Transverse colon (tissue), 4 donors: ENCODE measurements at regions not wholly inside any gene's neighbourhood (a gene's known extent, or its start where the extent isn't known, plus 50 kb on each side); places are given as distances from the start of the nearest gene placed in this dataset.

Source experiments
- DNase-seq: peaks from one replicate; pipeline ENCODE4 v3.0.0-alpha.2; 2019
- H3K27ac ChIP-seq, 4 donors: fragments of 200-600 bp; sonication (generic); 2 replicates each; pipeline ENCODE4 v1.5.1; 2016 to 2018; ENCODE audit warnings: inconsistent platforms in 4 of 4
- H3K27me3 ChIP-seq: fragments of 200-600 bp; sonication (generic); 2 replicates; pipeline ENCODE4 v1.5.1; 2017; ENCODE audit warnings: inconsistent platforms
- H3K36me3 ChIP-seq, 4 donors: fragments of 200-600 bp; sonication (generic); 2 replicates each; pipeline ENCODE4 v1.5.1; 2017 to 2019; ENCODE audit warnings: inconsistent platforms in 4 of 4
- H3K4me1 ChIP-seq, 4 donors: fragments of 200-600 bp; sonication (generic); 2 replicates each; pipeline ENCODE4 v1.5.1; 2017 to 2020; ENCODE audit warnings: inconsistent platforms in 4 of 4
- H3K4me3 ChIP-seq, 4 donors: fragments of 200-600 bp; sonication (generic); 1 replicate in 1 of 4; 2 replicates in 3 of 4; pipeline versions ENCODE4 v1.5.1 to v1.6.1; 2017 to 2019; ENCODE audit warnings: inconsistent platforms in 4 of 4
- H3K9me3 ChIP-seq, 2 donors: fragments of 200-600 bp; sonication (generic); 2 replicates each; pipeline ENCODE4 v1.5.1; 2017 to 2019; ENCODE audit warnings: inconsistent platforms in 2 of 2
- EP300 ChIP-seq: sonication (generic); formaldehyde crosslinking; IDR thresholded peaks from one replicate; pipeline ENCODE4 v1.6.1; 2017; ENCODE audit warnings: antibody characterized with exemption, low read depth
- POLR2A ChIP-seq: fragments of 450-650 bp; IDR thresholded peaks from one replicate; pipeline ENCODE4 v1.6.1; 2016; ENCODE audit warnings: antibody characterized with exemption, mild to moderate bottlenecking, moderate library complexity
- POLR2AphosphoS5 ChIP-seq, 3 donors: sonication (generic); formaldehyde crosslinking; IDR thresholded peaks; one replicate each; pipeline ENCODE4 v1.6.1; 2016; ENCODE audit warnings: antibody characterized with exemption in 3 of 3
- WGBS, 2 donors: methylation state at CpG; one replicate each; pipeline ENCODE4 v1.1.5; 2018; ENCODE audit warnings: low coverage in 1 of 2; 5-methylcytosine and 5-hydroxymethylcytosine counted together
- in situ Hi-C, 4 donors: fragments of 200-750 bp; cut with MboI; loops; one replicate each; pipeline versions ENCODE4 v1.15.0 to v1.15.1; 2017; ENCODE audit warnings: low sequenced_read_pairs in 3 of 4, low pct_ligation_motif_present in 1 of 4, low pct_unique_long_range_greater_than_20kb in 1 of 4
- intact Hi-C: fragments of 100-400 bp; cut with DNase I; formaldehyde crosslinking; loops from one replicate; pipeline ENCODE4 v1.15.1; 2023; ENCODE audit warnings: low total_unique reads
- TF ChIP-seq, protein P1 (sequence below), 5 experiments: fragments of 200-600 bp in 3 of 5; fragments of 450-650 bp in 2 of 5; sonication (generic) in 3 of 5; IDR thresholded peaks; 1 replicate in 2 of 5; 2 replicates in 3 of 5; pipeline ENCODE4 v1.5.1; 2016 to 2017; ENCODE audit warnings: antibody characterized with exemption in 5 of 5, inconsistent platforms in 3 of 5, mild to moderate bottlenecking in 2 of 5, moderate library complexity in 1 of 5

DNA sequence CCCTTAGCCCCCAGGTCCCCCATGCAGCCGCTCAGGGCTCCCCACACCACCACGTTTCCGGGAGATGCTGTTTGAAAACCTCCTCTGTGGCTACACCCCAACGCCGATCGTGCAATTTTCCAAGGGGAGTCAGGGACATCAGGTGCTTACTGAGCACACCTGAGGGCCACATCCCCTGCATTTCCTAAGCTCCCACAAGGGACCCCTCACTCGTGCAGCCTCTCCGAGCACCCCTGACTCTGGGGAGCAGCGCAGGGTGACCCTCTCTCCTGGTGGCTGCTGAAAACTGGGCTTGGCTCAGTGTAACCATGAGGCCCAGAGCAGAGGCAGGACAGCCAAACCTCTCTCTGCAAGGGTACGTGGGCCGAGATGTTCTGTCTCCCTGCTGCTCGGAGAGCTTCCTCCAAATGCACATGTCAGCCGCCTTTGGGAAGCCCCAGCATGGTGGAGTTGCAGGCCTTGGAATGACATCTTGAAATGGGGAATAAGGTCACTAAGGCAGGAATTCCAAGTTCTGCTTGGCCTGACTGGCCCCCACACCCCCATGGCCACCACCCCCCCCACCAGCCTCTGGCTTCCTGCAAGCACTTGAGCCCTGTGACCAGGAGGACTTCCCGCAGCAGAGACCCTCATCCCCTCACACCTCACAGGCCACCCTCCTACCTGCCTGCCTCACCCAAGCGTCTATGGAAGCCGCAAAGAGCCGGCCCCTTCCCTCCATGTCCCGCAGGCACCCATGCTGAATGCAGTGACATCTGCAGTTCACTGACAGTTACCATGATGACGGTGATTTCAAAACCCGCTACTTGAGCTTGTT, 257.4 kb downstream of the BRD1 start:
- TF ChIP-seq POLR2A (no peak), EP300 (no peak), POLR2AphosphoS5 (IDR thresholded peaks at IDR 0.05) (no peak)
- TF ChIP-seq, protein P1, sequence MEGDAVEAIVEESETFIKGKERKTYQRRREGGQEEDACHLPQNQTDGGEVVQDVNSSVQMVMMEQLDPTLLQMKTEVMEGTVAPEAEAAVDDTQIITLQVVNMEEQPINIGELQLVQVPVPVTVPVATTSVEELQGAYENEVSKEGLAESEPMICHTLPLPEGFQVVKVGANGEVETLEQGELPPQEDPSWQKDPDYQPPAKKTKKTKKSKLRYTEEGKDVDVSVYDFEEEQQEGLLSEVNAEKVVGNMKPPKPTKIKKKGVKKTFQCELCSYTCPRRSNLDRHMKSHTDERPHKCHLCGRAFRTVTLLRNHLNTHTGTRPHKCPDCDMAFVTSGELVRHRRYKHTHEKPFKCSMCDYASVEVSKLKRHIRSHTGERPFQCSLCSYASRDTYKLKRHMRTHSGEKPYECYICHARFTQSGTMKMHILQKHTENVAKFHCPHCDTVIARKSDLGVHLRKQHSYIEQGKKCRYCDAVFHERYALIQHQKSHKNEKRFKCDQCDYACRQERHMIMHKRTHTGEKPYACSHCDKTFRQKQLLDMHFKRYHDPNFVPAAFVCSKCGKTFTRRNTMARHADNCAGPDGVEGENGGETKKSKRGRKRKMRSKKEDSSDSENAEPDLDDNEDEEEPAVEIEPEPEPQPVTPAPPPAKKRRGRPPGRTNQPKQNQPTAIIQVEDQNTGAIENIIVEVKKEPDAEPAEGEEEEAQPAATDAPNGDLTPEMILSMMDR (IDR thresholded peaks at IDR 0.05) = no peak
- WGBS, 2 donors = 49 to 77% methylated on average over 6 to 20 of the region's 20 CpGs
- peak; percentile 3 for DNase-seq
- H3K4me3 ChIP-seq = no peak overlapping the region
- H3K9me3 ChIP-seq = no peaks in the 10 kb centered on the region
- intact Hi-C loops = no loop called here
- in situ Hi-C loops = no loop called here
- H3K27ac ChIP-seq = no peak overlapping the region
- no peaks in the 10 kb centered on the region for H3K27me3 ChIP-seq
- H3K4me1 ChIP-seq = no peaks in the 10 kb centered on the region
- no peaks in the 10 kb centered on the region for H3K36me3 ChIP-seq

DNA sequence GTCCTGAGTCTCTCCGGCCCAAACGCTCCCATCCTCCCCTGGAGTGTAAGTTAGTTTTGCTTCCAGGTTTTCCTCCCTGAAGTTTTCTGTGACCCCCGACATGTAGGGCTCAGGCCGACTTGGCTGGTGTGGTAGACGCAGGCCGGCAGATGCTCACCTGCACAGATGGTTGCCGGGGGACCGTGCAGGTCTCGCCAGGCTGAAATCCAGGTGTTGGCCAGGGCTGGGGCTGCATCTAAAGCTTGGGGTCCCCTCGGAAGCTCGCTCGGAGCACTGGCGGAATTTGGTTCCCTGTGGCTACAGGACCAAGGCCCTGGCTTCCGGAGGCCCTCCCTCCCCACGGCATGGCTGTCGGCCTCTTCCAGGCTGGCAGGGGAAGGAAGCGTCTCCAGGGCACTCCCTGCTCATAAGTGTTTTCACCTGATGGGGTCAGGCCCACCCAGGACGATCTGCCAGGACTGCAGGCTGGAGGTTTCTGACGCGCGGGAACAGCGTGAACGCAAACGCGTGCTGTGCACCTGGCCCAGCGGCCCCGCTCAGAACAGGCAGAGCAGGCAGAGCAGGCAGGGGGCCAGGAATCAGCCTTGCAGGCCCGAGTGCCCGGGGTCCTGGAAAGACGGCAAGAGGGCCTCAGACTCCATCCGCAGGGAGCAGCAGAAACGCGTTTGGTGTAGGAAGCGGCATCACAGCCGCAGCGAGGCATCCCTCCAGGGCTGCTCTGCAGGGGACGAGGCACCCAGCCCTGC, 258.2 kb downstream of the BRD1 start:
- no peaks in the 10 kb centered on the region for H3K36me3 ChIP-seq
- WGBS, 2 donors = 91% methylated on average over 37 of the region's 37 CpGs; no CpG with 5 or more reads in 1 of the 2 donors
- intact Hi-C loops (no loop called here), in situ Hi-C loops (no loop called here)
- H3K4me1 ChIP-seq = no peaks in the 10 kb centered on the region
- peak; percentile 4 for DNase-seq
- no peak overlapping the region for H3K4me3 ChIP-seq
- TF ChIP-seq POLR2A (no peak), POLR2AphosphoS5 (IDR thresholded peaks at IDR 0.05) (no peak), EP300 (no peak)
- TF ChIP-seq, protein P1 (IDR thresholded peaks at IDR 0.05) = no peak
- no peak overlapping the region for H3K27ac ChIP-seq
- no peaks in the 10 kb centered on the region for H3K27me3 ChIP-seq
- no peaks in the 10 kb centered on the region for H3K9me3 ChIP-seq

DNA sequence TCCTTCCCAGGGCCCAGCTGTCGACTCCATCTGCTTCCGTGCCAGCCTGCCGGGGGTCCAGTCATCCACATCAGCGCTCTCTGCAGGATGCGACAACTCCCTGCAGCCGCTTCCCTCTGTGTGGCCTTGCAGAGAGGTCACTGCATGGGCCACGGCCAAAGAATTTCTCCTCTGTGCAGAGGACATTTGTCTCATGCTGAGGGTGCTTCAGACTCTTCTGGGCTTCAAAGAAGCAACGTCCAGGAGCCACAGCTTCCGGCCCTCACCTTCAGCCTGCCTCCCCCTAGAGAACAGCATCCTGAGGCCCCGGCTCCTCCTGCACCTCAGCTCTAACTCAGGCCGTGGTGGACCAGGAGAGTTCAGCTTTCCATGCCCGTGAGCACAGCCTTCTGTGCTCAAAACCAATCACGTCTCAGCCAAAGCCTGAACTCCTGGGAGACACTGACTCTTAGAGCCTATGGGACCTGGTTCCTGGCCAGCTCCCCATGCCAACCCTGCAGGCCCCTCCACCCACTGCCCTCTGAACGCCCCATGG, 258.9 kb downstream of the BRD1 start:
- intact Hi-C loops (no loop called here), in situ Hi-C loops (no loop called here)
- DNase-seq = peak; percentile 4
- WGBS, 2 donors = 73% methylated on average over 14 of the region's 14 CpGs; no CpG with 5 or more reads in 1 of the 2 donors
- Histone ChIP-seq H3K27me3 (no peaks in the 10 kb centered on the region), H3K4me3 (no peak overlapping the region), H3K36me3 (no peaks in the 10 kb centered on the region), H3K27ac (no peak overlapping the region), H3K4me1 (no peaks in the 10 kb centered on the region), H3K9me3 (no peaks in the 10 kb centered on the region)
- TF ChIP-seq POLR2A (no peak), EP300 (no peak), POLR2AphosphoS5 (IDR thresholded peaks at IDR 0.05) (no peak)
- TF ChIP-seq, protein P1 (IDR thresholded peaks at IDR 0.05) = no peak
